HEK293 (cell line): ENCODE measurements at regions not wholly inside any gene's neighbourhood (a gene's known extent, or its start where the extent isn't known, plus 50 kb on each side); places are given as distances from the start of the nearest gene placed in this dataset.
"Not testable (repeated sequence)": the region's sequence is repeated elsewhere in the genome, so short reads cannot be mapped to it uniquely, and the experiment has no call there.

Experiments used
- CTCF ChIA-PET: fragments of 350-600 bp; formaldehyde crosslinking; extraction: SDS; loops from one replicate; lab custom pipeline; 2021; ENCODE audit warnings: antibody characterized with exemption; lab: Yijun Ruan, JAX
- POLR2A ChIA-PET: fragments of 300-600 bp; formaldehyde crosslinking; extraction: SDS; loops from one replicate; lab custom pipeline; 2020; ENCODE audit warnings: antibody characterized with exemption, inconsistent platforms; lab: Yijun Ruan, JAX
- H3K27ac ChIP-seq: fragments of 200-500 bp; sonication (Bioruptor generic); 2 replicates; pipeline ENCODE4 v1.5.1; 2014; ENCODE audit warnings: low read depth, low read length, control low read depth, inconsistent platforms; ENCODE audit errors: extremely low read depth
- H3K36me3 ChIP-seq, 2 experiments: fragments of 200-500 bp in 1 of 2; sonication (Bioruptor generic) in 1 of 2; 1 replicate in 1 of 2; 2 replicates in 1 of 2; pipeline ENCODE4 v1.5.1; 2014 to 2017; ENCODE audit warnings: inconsistent platforms in 2 of 2, low read length in 2 of 2; ENCODE audit not compliant: control insufficient read depth in 2 of 2, insufficient read depth in 1 of 2
- H3K4me1 ChIP-seq: fragments of 200-500 bp; sonication (Bioruptor generic); 2 replicates; pipeline ENCODE4 v1.5.1; 2014; ENCODE audit warnings: mild to moderate bottlenecking, low read length, inconsistent platforms; ENCODE audit not compliant: control insufficient read depth, insufficient read depth
- H3K4me3 ChIP-seq: 2 replicates; pipeline ENCODE4 v1.5.1; 2011; ENCODE audit warnings: low read depth, mild to moderate bottlenecking, control low read depth, low read length, moderate library complexity
- H3K9me3 ChIP-seq: fragments of 200-500 bp; sonication (Bioruptor generic); 2 replicates; pipeline ENCODE4 v1.5.1; 2014; ENCODE audit warnings: low read depth, low read length, inconsistent platforms; ENCODE audit not compliant: control insufficient read depth, insufficient read depth
- KLF10 ChIP-seq: fragments of 450-650 bp; IDR thresholded peaks from 2 replicates; pipeline ENCODE4 v1.5.1; 2018; ENCODE audit warnings: missing biosample characterization, mild to moderate bottlenecking, missing genetic modification characterization
- SETDB1 ChIP-seq: IDR thresholded peaks from one replicate; pipeline ENCODE4 v1.6.1; 2017; ENCODE audit warnings: mild to moderate bottlenecking, low read length, moderate library complexity, mixed read lengths; ENCODE audit not compliant: insufficient read length
- ZFP3 ChIP-seq: fragments of 450-650 bp; formaldehyde crosslinking; IDR thresholded peaks from 2 replicates; pipeline ENCODE4 v1.5.1; 2016; ENCODE audit warnings: low read depth, missing biosample characterization, missing genetic modification characterization
- ZFP41 ChIP-seq: fragments of 450-650 bp; formaldehyde crosslinking; IDR thresholded peaks from 2 replicates; pipeline ENCODE4 v1.5.1; 2016; ENCODE audit warnings: missing biosample characterization, missing genetic modification characterization, borderline replicate concordance
- ZNF155 ChIP-seq: fragments of 450-650 bp; formaldehyde crosslinking; IDR thresholded peaks from 2 replicates; pipeline ENCODE4 v1.5.1; 2016; ENCODE audit warnings: missing biosample characterization, missing genetic modification characterization
- ZNF202 ChIP-seq: fragments of 450-650 bp; formaldehyde crosslinking; IDR thresholded peaks from 2 replicates; pipeline ENCODE4 v1.5.1; 2016; ENCODE audit warnings: missing biosample characterization, missing genetic modification characterization, borderline replicate concordance
- ZNF221 ChIP-seq: fragments of 450-650 bp; formaldehyde crosslinking; IDR thresholded peaks from 2 replicates; pipeline ENCODE4 v1.5.1; 2017; ENCODE audit warnings: missing biosample characterization, missing genetic modification characterization, borderline replicate concordance
- ZNF239 ChIP-seq: fragments of 450-650 bp; formaldehyde crosslinking; IDR thresholded peaks from 2 replicates; pipeline ENCODE4 v1.5.1; 2016; ENCODE audit warnings: missing biosample characterization, missing genetic modification characterization
- ZNF341 ChIP-seq: fragments of 450-650 bp; formaldehyde crosslinking; IDR thresholded peaks from 2 replicates; pipeline ENCODE4; 2016; ENCODE audit warnings: low read depth, missing biosample characterization, missing genetic modification characterization
- ZNF510 ChIP-seq: fragments of 450-650 bp; formaldehyde crosslinking; IDR thresholded peaks from 2 replicates; pipeline ENCODE4 v1.5.1; 2018; ENCODE audit warnings: mild to moderate bottlenecking, missing genetic modification characterization, missing biosample characterization; ENCODE audit not compliant: insufficient replicate concordance
- ZNF514 ChIP-seq: fragments of 450-650 bp; formaldehyde crosslinking; IDR thresholded peaks from 2 replicates; pipeline ENCODE4 v1.5.1; 2016; ENCODE audit warnings: missing biosample characterization, missing genetic modification characterization
- ZNF521 ChIP-seq: fragments of 450-650 bp; formaldehyde crosslinking; IDR thresholded peaks from 2 replicates; pipeline ENCODE4 v1.5.1; 2017; ENCODE audit warnings: missing biosample characterization, mild to moderate bottlenecking, missing genetic modification characterization
- ZNF621 ChIP-seq: fragments of 450-650 bp; formaldehyde crosslinking; IDR thresholded peaks from 2 replicates; pipeline ENCODE4 v1.5.1; 2017; ENCODE audit warnings: missing biosample characterization, missing genetic modification characterization
- ZNF792 ChIP-seq: fragments of 450-650 bp; formaldehyde crosslinking; IDR thresholded peaks from 2 replicates; pipeline ENCODE4 v1.5.1; 2016; ENCODE audit warnings: missing biosample characterization, missing genetic modification characterization
- ZNF837 ChIP-seq: fragments of 450-650 bp; formaldehyde crosslinking; IDR thresholded peaks from 2 replicates; pipeline ENCODE4 v1.5.1; 2016; ENCODE audit warnings: missing biosample characterization, missing genetic modification characterization
- TF ChIP-seq, protein P1 (sequence below): fragments of 450-650 bp; formaldehyde crosslinking; IDR thresholded peaks from 2 replicates; pipeline ENCODE4 v1.5.1; 2016; ENCODE audit warnings: missing biosample characterization, missing genetic modification characterization
- TF ChIP-seq, protein P2 (sequence below): fragments of 450-650 bp; formaldehyde crosslinking; IDR thresholded peaks from 2 replicates; pipeline ENCODE4 v1.5.1; 2016; ENCODE audit warnings: missing biosample characterization, missing genetic modification characterization
- TF ChIP-seq, protein P3 (sequence below): fragments of 450-650 bp; formaldehyde crosslinking; IDR thresholded peaks from 2 replicates; pipeline ENCODE4 v1.5.1; 2016; ENCODE audit warnings: missing biosample characterization, missing genetic modification characterization
- TF ChIP-seq, protein P4 (sequence below): fragments of 450-650 bp; formaldehyde crosslinking; IDR thresholded peaks from 2 replicates; pipeline ENCODE4 v1.5.1; 2016; ENCODE audit warnings: missing biosample characterization, missing genetic modification characterization
- TF ChIP-seq, protein P5 (sequence below): fragments of 450-650 bp; formaldehyde crosslinking; IDR thresholded peaks from 2 replicates; pipeline ENCODE4 v1.5.1; 2016; ENCODE audit warnings: missing biosample characterization, missing genetic modification characterization

DNA sequence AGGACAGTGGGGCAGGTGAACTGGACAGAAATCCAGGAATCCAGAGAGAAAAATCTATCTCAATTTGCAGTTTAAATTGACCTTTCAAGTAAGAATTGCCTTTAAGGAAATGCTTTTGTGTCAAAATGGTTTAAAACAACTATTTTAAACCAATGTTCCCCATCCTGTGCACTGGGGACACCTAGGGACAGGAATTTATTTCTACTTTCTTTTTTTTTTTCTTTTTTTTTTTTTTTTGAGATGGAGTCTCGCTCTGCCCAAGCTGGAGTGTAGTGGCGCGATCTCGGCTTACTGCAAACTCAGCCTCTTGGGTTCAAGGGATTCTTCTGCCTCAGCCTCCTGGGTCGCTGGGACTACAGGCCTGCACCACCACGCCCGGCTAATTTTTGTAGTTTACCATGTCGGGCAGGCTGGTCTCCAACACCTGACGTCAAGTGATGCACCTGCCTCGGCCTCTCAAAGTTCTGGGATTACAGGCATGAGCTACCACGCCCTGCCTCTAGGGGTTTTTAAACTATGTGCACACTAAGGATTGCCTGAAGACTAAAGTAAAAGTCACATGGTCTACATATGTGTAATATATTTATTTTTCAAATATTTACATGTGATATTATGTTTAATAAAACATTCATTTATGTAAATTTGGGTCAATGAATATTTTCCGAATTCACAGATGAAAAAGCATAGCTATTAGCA, 1213.4 kb downstream of the STIM2 start:
- CTCF ChIA-PET, result interaction anchor here (0.6 kb wide), 1 partner anchor 25 kb away, joined by 3 read pairs; no protein-coding TSS in a partner anchor
- no peaks in the 10 kb centered on the region for H3K9me3 ChIP-seq
- no peak overlapping the region for H3K27ac ChIP-seq
- POLR2A ChIA-PET, result no interaction called here
- H3K4me3 ChIP-seq, result no peak overlapping the region
- no peak for TF ChIP-seq ZNF621 (tag by site-specific recombination)
- H3K4me1 ChIP-seq, result no peaks in the 10 kb centered on the region
- no peaks in the 10 kb centered on the region for H3K36me3 ChIP-seq

DNA sequence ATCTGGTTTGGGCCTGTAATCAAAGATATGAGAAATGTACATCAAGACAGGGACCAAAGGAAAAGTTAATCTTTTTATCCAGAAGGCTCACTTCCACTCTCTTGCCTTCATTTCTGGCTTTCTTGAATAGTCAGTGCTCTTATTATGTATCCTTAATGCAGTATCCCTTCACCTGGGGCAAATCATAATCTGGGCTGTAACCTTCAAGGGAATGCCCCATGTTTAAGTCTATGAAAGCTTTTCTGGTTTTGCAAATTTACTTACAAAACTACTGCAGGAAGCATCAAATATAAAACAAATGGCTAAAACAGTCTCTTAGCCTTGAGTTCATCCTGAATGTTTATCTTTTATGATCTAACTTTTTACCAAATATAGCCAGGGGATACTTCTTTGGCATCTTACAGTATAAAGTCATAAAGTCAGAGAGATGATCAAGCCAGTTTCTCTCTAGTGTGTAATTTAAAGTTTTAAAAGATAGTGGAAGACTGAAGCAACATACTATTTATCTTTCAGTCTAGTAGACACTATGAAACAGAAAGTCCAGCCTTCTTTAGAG, 1214.8 kb downstream of the STIM2 start:
- TF ChIP-seq ZFP41 (no peak), ZNF510 (tag by site-specific recombination) (no peak), ZNF155 (no peak), ZNF341 (tag by site-specific recombination) (no peak), ZNF521 (tag by site-specific recombination) (no peak), ZNF239 (tag by site-specific recombination) (no peak), ZNF792 (tag by site-specific recombination) (no peak), SETDB1 (no peak), KLF10 (tag by site-specific recombination) (no peak), ZNF837 (tag by site-specific recombination) (no peak), ZNF202 (tag by site-specific recombination) (no peak), ZFP3 (tag by site-specific recombination) (no peak), ZNF221 (no peak), ZNF514 (tag by site-specific recombination) (no peak)
- TF ChIP-seq, protein P1, sequence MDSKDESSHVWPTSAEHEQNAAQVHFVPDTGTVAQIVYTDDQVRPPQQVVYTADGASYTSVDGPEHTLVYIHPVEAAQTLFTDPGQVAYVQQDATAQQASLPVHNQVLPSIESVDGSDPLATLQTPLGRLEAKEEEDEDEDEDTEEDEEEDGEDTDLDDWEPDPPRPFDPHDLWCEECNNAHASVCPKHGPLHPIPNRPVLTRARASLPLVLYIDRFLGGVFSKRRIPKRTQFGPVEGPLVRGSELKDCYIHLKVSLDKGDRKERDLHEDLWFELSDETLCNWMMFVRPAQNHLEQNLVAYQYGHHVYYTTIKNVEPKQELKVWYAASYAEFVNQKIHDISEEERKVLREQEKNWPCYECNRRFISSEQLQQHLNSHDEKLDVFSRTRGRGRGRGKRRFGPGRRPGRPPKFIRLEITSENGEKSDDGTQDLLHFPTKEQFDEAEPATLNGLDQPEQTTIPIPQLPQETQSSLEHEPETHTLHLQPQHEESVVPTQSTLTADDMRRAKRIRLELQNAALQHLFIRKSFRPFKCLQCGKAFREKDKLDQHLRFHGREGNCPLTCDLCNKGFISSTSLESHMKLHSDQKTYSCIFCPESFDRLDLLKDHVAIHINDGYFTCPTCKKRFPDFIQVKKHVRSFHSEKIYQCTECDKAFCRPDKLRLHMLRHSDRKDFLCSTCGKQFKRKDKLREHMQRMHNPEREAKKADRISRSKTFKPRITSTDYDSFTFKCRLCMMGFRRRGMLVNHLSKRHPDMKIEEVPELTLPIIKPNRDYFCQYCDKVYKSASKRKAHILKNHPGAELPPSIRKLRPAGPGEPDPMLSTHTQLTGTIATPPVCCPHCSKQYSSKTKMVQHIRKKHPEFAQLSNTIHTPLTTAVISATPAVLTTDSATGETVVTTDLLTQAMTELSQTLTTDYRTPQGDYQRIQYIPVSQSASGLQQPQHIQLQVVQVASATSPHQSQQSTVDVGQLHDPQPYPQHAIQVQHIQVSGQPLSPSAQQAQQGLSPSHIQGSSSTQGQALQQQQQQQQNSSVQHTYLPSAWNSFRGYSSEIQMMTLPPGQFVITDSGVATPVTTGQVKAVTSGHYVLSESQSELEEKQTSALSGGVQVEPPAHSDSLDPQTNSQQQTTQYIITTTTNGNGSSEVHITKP (tag by site-specific recombination), result no peak
- TF ChIP-seq, protein P2, sequence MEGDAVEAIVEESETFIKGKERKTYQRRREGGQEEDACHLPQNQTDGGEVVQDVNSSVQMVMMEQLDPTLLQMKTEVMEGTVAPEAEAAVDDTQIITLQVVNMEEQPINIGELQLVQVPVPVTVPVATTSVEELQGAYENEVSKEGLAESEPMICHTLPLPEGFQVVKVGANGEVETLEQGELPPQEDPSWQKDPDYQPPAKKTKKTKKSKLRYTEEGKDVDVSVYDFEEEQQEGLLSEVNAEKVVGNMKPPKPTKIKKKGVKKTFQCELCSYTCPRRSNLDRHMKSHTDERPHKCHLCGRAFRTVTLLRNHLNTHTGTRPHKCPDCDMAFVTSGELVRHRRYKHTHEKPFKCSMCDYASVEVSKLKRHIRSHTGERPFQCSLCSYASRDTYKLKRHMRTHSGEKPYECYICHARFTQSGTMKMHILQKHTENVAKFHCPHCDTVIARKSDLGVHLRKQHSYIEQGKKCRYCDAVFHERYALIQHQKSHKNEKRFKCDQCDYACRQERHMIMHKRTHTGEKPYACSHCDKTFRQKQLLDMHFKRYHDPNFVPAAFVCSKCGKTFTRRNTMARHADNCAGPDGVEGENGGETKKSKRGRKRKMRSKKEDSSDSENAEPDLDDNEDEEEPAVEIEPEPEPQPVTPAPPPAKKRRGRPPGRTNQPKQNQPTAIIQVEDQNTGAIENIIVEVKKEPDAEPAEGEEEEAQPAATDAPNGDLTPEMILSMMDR, result no peak
- TF ChIP-seq, protein P3, sequence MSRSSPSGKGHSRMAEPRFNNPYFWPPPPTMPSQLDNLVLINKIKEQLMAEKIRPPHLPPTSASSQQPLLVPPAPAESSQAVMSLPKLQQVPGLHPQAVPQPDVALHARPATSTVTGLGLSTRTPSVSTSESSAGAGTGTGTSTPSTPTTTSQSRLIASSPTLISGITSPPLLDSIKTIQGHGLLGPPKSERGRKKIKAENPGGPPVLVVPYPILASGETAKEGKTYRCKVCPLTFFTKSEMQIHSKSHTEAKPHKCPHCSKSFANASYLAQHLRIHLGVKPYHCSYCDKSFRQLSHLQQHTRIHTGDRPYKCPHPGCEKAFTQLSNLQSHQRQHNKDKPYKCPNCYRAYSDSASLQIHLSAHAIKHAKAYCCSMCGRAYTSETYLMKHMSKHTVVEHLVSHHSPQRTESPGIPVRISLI (tag by site-specific recombination), result no peak
- TF ChIP-seq, protein P4, sequence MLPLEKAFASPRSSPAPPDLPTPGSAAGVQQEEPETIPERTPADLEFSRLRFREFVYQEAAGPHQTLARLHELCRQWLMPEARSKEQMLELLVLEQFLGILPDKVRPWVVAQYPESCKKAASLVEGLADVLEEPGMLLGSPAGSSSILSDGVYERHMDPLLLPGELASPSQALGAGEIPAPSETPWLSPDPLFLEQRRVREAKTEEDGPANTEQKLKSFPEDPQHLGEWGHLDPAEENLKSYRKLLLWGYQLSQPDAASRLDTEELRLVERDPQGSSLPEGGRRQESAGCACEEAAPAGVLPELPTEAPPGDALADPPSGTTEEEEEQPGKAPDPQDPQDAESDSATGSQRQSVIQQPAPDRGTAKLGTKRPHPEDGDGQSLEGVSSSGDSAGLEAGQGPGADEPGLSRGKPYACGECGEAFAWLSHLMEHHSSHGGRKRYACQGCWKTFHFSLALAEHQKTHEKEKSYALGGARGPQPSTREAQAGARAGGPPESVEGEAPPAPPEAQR (tag by site-specific recombination), result no peak
- TF ChIP-seq, protein P5, sequence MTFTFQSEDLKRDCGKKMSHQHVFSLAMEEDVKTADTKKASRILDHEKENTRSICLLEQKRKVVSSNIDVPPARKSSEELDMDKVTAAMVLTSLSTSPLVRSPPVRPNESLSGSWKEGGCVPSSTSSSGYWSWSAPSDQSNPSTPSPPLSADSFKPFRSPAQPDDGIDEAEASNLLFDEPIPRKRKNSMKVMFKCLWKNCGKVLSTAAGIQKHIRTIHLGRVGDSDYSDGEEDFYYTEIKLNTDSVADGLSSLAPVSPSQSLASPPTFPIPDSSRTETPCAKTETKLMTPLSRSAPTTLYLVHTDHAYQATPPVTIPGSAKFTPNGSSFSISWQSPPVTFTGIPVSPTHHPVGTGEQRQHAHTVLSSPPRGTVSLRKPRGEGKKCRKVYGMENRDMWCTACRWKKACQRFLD (tag by site-specific recombination), result no peak
- TF ChIP-seq, all 188 proteins: peak for 0

DNA sequence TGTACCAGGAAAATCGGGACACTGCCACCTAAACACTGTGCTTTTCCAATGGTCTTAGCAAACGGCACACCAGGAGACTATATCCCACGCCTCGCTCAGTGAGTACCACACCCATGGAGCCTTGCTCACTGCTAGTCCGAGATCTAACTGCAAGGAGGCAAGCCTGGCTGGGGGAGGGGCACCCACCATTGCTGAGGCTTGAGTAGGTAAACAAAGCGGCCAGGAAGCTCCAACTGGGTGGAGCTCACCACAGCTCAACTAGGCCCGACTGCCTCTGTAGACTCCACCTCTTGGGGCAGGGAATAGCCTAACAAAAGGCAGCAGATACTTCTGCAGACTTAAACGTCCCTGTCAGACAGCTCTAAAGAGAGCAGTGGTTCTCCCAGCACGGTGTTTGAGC, 1216.6 kb downstream of the STIM2 start:
- H3K4me1 ChIP-seq, H3K9me3 ChIP-seq, CTCF ChIA-PET, H3K4me3 ChIP-seq, H3K27ac ChIP-seq, H3K36me3 ChIP-seq, POLR2A ChIA-PET: not testable (repeated sequence)

More for the DNA sequence above, 1214.8 kb downstream of the STIM2 start:
- Histone ChIP-seq H3K4me3 (no peak overlapping the region), H3K36me3 (no peaks in the 10 kb centered on the region), H3K9me3 (no peaks in the 10 kb centered on the region), H3K27ac (no peak overlapping the region), H3K4me1 (no peaks in the 10 kb centered on the region)
- POLR2A ChIA-PET, result no interaction called here
- CTCF ChIA-PET, result no interaction called here
